Cardiac muscle cell (in vitro differentiated cells and primary cell): ENCODE measurements at regions not wholly inside any gene's neighbourhood (a gene's known extent, or its start where the extent isn't known, plus 50 kb on each side); places are given as distances from the start of the nearest gene placed in this dataset.

Experiments used
- DNase-seq, 2 donors: peaks; one replicate each; pipeline versions ENCODE4 v3.0.0 to v3.0.0-alpha.2; 2010 to 2017; ENCODE audit warnings: low read depth in 1 of 2, low spot score in 1 of 2
- H3K27ac ChIP-seq: fragments of 200-600 bp; sonication (generic); 2 replicates; pipeline ENCODE4 v1.5.1; 2016
- H3K27me3 ChIP-seq: fragments of 200-600 bp; sonication (generic); 2 replicates; pipeline ENCODE4 v1.6.0; 2016; ENCODE audit warnings: control low read depth
- H3K36me3 ChIP-seq: fragments of 200-600 bp; sonication (generic); 2 replicates; pipeline ENCODE4 v1.5.1; 2016; ENCODE audit warnings: control low read depth
- H3K4me1 ChIP-seq: fragments of 200-600 bp; sonication (generic); 2 replicates; pipeline ENCODE4 v1.8.1; 2017; ENCODE audit warnings: low read depth, mild to moderate bottlenecking, mixed run types
- H3K4me3 ChIP-seq: fragments of 200-600 bp; sonication (generic); 2 replicates; pipeline ENCODE4 v1.5.1; 2016; ENCODE audit warnings: mild to moderate bottlenecking
- H3K9me3 ChIP-seq: fragments of 200-600 bp; sonication (generic); 2 replicates; pipeline ENCODE4 v1.5.1; 2017; ENCODE audit warnings: low read depth, mild to moderate bottlenecking, control low read depth
- TF ChIP-seq, protein P1 (sequence below): IDR thresholded peaks from 2 replicates; pipeline ENCODE4 v1.5.1; 2012; ENCODE audit warnings: low read depth, mild to moderate bottlenecking, low read length

DNA sequence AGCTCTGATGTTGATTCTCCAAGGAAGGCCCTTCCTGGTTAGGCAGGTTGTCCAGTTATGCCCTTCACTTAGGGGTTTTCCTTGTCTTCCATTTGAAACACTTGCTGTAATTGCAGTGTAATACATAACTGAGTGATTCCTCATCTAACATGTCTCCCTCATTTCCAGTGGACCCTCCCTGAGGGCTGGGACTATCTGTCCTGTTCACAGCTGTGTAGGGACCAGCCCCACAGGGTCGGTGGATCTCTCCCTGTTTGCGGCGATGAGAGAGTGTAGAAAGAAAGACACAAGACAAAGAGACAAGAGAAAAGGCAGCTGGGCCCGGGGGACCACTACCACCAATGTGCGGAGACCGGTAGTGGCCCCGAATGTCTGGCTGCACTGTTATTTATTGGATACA, 135.9 kb upstream of the EEPD1 start:
- H3K9me3 ChIP-seq: no peaks in the 10 kb centered on the region
- no peak overlapping the region for H3K27ac ChIP-seq
- no peak for DNase-seq
- H3K36me3 ChIP-seq: no peaks in the 10 kb centered on the region
- H3K4me1 ChIP-seq: no peaks in the 10 kb centered on the region
- H3K27me3 ChIP-seq: no peaks in the 10 kb centered on the region
- TF ChIP-seq, protein P1, sequence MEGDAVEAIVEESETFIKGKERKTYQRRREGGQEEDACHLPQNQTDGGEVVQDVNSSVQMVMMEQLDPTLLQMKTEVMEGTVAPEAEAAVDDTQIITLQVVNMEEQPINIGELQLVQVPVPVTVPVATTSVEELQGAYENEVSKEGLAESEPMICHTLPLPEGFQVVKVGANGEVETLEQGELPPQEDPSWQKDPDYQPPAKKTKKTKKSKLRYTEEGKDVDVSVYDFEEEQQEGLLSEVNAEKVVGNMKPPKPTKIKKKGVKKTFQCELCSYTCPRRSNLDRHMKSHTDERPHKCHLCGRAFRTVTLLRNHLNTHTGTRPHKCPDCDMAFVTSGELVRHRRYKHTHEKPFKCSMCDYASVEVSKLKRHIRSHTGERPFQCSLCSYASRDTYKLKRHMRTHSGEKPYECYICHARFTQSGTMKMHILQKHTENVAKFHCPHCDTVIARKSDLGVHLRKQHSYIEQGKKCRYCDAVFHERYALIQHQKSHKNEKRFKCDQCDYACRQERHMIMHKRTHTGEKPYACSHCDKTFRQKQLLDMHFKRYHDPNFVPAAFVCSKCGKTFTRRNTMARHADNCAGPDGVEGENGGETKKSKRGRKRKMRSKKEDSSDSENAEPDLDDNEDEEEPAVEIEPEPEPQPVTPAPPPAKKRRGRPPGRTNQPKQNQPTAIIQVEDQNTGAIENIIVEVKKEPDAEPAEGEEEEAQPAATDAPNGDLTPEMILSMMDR: no peak
- no peak overlapping the region for H3K4me3 ChIP-seq

DNA sequence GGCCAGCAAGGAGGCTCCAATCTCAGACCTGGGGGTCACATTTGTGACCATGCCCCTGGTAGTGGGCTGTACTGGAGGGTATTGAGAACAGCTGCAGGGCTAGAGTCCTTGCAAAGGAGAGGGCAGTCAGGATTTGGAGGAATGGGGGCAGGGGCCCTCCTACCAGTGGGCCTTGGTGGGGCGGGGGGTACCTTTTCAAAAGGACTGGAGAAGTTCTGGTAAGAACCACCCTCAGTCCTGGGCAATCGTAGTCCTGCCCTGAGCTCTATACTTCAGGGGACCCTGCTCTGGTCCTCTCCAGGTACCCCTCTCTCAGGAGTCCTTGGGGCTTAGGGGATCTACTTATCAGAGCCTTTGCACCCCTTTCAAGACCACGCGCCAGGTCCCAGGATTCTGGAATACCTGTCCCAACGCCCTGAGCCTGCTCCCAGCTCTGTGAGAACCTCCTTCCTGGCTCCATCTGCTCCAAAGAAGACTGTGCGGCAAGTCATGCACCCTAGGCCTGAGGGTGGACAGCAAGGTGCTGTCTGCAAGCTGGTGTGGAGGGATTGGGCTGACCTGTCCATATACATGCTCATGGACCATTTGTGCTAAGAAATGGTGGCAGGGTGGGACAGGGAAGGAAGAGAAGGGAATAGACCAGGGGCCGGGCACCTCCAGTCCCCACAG, 134.1 kb upstream of the EEPD1 start:
- Histone ChIP-seq H3K4me3 (no peak overlapping the region), H3K27ac (no peak overlapping the region), H3K36me3 (no peaks in the 10 kb centered on the region), H3K27me3 (no peaks in the 10 kb centered on the region), H3K9me3 (no peaks in the 10 kb centered on the region), H3K4me1 (no peaks in the 10 kb centered on the region)
- DNase-seq: no peak
- TF ChIP-seq, protein P1: no peak

DNA sequence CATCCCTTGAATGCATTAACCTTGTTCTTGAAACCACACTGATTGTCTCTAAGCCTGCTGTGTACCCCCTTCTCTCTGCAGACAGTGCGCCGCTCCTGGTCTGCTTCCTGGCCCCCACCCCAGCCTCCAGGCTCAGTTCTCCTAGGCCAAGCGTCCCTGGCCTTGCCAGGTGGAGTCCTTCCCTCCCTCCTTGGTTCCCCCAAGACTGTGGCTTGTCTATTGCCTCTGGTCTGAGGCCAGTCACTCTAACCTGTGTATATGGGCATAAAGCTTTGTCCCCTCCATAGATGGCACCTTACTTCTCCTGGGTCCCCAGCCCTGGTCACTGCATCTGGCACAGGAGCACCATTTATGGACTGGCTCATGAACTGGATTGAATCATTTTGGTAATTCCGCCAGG, 133.5 kb upstream of the EEPD1 start:
- no peaks in the 10 kb centered on the region for H3K27me3 ChIP-seq
- TF ChIP-seq, protein P1: no peak
- no peaks in the 10 kb centered on the region for H3K9me3 ChIP-seq
- H3K4me3 ChIP-seq: no peak overlapping the region
- no peaks in the 10 kb centered on the region for H3K36me3 ChIP-seq
- DNase-seq: no peak
- H3K4me1 ChIP-seq: no peaks in the 10 kb centered on the region
- no peak overlapping the region for H3K27ac ChIP-seq

DNA sequence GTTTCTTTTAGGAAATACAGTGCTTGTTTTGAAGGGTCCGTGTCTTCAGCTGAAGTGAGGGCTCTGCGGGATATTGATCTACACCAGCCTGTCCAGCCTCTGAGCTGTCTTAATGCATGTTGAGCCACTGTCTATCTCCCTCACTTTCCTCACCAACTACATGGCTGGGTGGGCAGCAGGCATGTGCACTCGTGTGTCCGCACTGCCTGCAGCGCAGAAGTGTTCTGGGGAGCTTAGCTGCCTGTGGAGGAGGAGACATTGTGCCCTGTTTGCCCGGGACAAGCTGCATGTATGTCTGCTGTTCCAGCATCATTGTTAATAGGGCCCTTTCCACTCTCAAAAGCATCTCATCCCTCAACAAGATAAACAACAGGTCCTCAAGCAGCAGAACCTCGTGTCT, 133.1 kb upstream of the EEPD1 start:
- no peak overlapping the region for H3K4me3 ChIP-seq
- TF ChIP-seq, protein P1: no peak
- DNase-seq: no peak
- H3K4me1 ChIP-seq: no peaks in the 10 kb centered on the region
- no peaks in the 10 kb centered on the region for H3K36me3 ChIP-seq
- no peaks in the 10 kb centered on the region for H3K27me3 ChIP-seq
- no peaks in the 10 kb centered on the region for H3K9me3 ChIP-seq
- no peak overlapping the region for H3K27ac ChIP-seq

DNA sequence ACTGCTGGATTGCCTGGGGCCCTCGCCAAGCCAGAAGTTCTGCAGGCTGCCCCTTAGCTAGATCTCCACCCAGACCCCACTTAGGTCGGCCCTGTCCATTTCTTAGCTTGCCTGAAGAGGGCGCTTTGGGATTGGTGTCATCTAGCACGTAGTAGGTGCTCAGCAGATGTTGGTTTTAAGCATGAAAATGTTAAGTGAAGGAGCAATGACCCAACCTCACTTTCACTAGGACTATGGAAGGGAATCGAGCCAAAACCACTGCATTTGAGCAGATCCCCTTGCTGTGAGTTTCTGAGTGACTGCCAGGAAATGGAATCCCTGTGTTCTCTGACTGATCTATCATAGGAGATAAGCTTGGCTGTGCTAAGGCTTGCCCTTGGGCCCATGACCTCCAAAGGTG, 131.7 kb upstream of the EEPD1 start:
- H3K4me3 ChIP-seq: no peak overlapping the region
- DNase-seq: peak in 1 of 2 donors; percentile 48
- TF ChIP-seq, protein P1: peak; percentile 50
- no peaks in the 10 kb centered on the region for H3K4me1 ChIP-seq
- H3K27me3 ChIP-seq: no peaks in the 10 kb centered on the region
- H3K36me3 ChIP-seq: no peaks in the 10 kb centered on the region
- no peak overlapping the region for H3K27ac ChIP-seq
- no peaks in the 10 kb centered on the region for H3K9me3 ChIP-seq
